ENCODE measurements at regions not wholly inside any gene's neighbourhood (a gene's known extent, or its start where the extent isn't known, plus 50 kb on each side); places are given as distances from the start of the nearest gene placed in this dataset.

DNA sequence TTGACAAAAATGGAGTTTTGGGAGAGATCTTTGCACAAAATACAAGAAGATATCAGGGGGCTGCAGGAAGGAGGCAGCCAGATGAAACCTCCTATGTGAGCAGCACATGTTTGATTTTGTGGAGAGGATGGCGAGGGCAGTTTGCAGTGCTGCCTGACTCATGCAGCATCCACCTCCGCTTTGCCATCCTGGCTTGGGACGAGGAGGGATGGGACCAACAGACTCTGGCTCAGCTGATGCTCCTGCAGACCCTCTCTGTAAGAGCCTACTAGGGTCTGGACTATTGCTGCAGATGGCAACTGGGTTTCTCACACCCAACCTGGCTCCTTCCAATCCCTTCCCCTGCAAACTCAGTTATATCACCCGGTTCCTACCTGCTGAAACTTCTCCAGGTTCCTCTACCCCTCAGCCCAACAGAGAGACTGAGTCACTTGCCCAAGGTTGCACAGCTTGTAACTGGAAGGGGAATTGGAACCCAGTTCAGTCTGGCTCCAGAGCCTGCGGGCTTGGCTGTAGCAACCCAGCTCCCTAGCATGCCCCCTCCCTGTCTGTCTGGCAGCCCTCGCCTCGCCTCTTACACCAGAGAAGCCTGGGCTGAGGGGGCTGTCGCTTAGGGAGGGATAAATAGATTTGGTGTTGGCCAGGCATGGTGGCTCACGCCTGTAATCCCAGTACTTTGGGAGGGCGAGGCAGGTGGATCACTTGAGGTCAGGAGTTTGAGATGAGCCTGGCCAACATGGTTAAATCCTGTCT, 205.8 kb downstream of the PTPRU start:
- no peak for TF ChIP-seq REST (IDR thresholded peaks at IDR 0.05; ENCODE audit: borderline replicate concordance)
- no peak for TF ChIP-seq EZH2 (IDR thresholded peaks at IDR 0.05; ENCODE audit: borderline replicate concordance, insufficient read depth, low read length, poor library complexity, severe bottlenecking)
- no peak for TF ChIP-seq POLR2AphosphoS5 (IDR thresholded peaks at IDR 0.05)
- no peak for TF ChIP-seq EP300 (conservative IDR thresholded peaks at IDR 0.05; ENCODE audit: poor library complexity, severe bottlenecking)
- TF ChIP-seq CTCF (IDR thresholded peaks at IDR 0.05; ENCODE audit: poor library complexity, severe bottlenecking) = no peak

All from neural cell (in vitro differentiated cells).